Mucosa of descending colon (tissue), 3 donors: ENCODE measurements at regions not wholly inside any gene's neighbourhood (a gene's known extent, or its start where the extent isn't known, plus 50 kb on each side); places are given as distances from the start of the nearest gene placed in this dataset.

ENCODE experiments used
- ATAC-seq: fragments of 200-7000 bp; cut with Tn5 transposase; one replicate; pipeline ENCODE4 v1.9.1; 2020; ENCODE audit warnings: mild to moderate bottlenecking, moderate library complexity
- DNase-seq, 3 donors: peaks; one replicate each; pipeline ENCODE4 v3.0.0-alpha.2; 2020
- H3K36me3 ChIP-seq: fragments of 200-600 bp; one replicate; pipeline ENCODE4 v1.8.0; 2021; ENCODE audit warnings: low read depth, mild to moderate bottlenecking
- H3K4me1 ChIP-seq: fragments of 200-600 bp; one replicate; pipeline ENCODE4 v1.8.0; 2021; ENCODE audit warnings: low read depth, mild to moderate bottlenecking
- H3K4me3 ChIP-seq: fragments of 200-600 bp; one replicate; pipeline ENCODE4 v1.8.0; 2021; ENCODE audit warnings: mild to moderate bottlenecking
- H3K9me3 ChIP-seq: fragments of 200-600 bp; one replicate; pipeline ENCODE4 v1.8.0; 2021; ENCODE audit warnings: mild to moderate bottlenecking
- intact Hi-C, 2 donors: fragments of 100-400 bp; cut with DNase I in 1 of 2; cut with micrococcal nuclease in 1 of 2; formaldehyde crosslinking; loops; one replicate each; pipeline versions ENCODE4 v1.11.0 to v1.11.1; 2022; cut with DNase I, micrococcal nuclease
- TF ChIP-seq, protein P1 (sequence below): fragments of 200-600 bp; IDR thresholded peaks from one replicate; pipeline ENCODE4 v1.8.0; 2022; ENCODE audit warnings: antibody characterized with exemption, mild to moderate bottlenecking
- donor health status: DM: no; HTN: no; CAD: no; lungs with moderate emphysema.
- donor health status: DM: no; HTN: no; CAD: no.
- donor health status: DM: no; HTN: yes; CAD: no.

DNA sequence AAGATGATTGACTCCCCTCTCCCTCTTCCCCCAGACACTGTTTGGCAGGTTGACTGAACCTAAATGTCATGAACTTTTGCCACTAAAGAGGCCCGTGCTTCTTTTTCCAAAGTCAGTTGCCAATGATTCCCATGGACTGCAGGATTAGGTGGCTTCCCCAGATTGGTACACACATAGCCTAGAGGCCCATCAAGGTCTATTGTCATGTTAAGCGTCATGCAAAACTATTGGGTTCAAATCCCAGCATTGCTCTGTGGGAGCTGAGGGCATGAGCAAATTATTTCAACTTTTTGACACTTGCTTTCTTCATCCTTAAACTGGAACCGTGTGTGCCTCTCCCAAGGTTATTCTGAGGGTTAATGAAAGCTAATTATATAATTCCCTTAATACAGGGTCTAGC, 430.2 kb upstream of the TBX3 start:
- ATAC-seq = no peak

GRCh38 chr12:115109863-115110262, 425.9 kb upstream of the TBX3 start:
- DNase-seq (no peak), ATAC-seq (no peak)
- intact Hi-C loops = no loop called here
- TF ChIP-seq, protein P1, sequence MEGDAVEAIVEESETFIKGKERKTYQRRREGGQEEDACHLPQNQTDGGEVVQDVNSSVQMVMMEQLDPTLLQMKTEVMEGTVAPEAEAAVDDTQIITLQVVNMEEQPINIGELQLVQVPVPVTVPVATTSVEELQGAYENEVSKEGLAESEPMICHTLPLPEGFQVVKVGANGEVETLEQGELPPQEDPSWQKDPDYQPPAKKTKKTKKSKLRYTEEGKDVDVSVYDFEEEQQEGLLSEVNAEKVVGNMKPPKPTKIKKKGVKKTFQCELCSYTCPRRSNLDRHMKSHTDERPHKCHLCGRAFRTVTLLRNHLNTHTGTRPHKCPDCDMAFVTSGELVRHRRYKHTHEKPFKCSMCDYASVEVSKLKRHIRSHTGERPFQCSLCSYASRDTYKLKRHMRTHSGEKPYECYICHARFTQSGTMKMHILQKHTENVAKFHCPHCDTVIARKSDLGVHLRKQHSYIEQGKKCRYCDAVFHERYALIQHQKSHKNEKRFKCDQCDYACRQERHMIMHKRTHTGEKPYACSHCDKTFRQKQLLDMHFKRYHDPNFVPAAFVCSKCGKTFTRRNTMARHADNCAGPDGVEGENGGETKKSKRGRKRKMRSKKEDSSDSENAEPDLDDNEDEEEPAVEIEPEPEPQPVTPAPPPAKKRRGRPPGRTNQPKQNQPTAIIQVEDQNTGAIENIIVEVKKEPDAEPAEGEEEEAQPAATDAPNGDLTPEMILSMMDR = no peak
- Histone ChIP-seq H3K4me1 (no peaks in the 10 kb centered on the region), H3K4me3 (no peak overlapping the region), H3K36me3 (no peaks in the 10 kb centered on the region), H3K9me3 (no peaks in the 10 kb centered on the region)

More for the DNA sequence above, 430.2 kb upstream of the TBX3 start:
- no peak for DNase-seq
- Histone ChIP-seq H3K36me3 (no peaks in the 10 kb centered on the region), H3K9me3 (no peaks in the 10 kb centered on the region), H3K4me3 (no peak overlapping the region), H3K4me1 (no peaks in the 10 kb centered on the region)
- intact Hi-C loops = no loop called here
- TF ChIP-seq, protein P1 = no peak

DNA sequence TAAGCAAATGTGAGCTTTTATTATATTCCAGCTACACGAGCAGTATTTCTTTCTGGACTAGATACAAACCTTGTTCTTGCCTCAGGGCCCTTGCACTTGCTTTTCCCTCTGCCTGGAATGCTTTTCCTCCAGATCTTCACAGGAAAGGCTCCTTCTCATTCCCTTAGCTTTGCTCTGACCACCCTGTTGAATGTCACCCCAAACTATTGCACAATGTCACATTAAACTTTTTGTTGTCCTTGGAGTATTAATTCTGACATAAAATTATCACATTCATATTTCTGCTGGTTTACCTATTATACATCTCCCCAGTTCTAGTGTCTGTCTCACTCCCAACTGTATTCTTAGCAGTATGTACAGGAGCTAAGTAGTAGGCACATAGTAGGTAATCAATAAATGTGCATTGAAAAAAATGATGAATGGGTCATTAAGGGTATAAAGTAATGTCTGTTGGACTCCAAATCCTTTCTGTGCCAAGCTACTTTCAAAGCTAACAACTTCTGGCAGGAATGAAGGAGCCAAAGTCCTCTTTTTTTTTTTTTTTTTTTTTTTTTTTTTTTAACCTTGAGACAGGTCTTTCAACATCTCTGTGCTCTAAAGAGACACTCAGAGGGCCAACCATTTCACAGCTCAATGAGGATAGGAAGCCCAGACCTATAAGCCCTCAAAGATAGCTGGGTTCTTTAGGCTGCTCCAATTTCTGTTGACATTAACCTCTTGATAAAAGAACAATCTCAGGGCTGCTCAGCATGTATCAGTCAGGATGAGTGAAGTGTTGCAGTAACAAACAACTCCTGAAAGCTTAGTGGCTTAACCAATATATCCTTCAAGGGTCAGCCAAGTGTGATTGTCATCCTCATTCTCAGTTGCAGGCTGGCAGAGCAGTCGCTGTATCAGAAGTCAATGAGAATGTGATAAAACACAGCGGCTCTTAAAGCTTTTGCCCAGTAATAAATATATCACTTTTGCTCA, 424.4 kb upstream of the TBX3 start:
- Histone ChIP-seq H3K36me3 (no peaks in the 10 kb centered on the region), H3K9me3 (no peaks in the 10 kb centered on the region), H3K4me3 (no peak overlapping the region), H3K4me1 (no peaks in the 10 kb centered on the region)
- ATAC-seq (no peak), DNase-seq (no peak)
- intact Hi-C loops = no loop called here
- TF ChIP-seq, protein P1 = no peak

DNA sequence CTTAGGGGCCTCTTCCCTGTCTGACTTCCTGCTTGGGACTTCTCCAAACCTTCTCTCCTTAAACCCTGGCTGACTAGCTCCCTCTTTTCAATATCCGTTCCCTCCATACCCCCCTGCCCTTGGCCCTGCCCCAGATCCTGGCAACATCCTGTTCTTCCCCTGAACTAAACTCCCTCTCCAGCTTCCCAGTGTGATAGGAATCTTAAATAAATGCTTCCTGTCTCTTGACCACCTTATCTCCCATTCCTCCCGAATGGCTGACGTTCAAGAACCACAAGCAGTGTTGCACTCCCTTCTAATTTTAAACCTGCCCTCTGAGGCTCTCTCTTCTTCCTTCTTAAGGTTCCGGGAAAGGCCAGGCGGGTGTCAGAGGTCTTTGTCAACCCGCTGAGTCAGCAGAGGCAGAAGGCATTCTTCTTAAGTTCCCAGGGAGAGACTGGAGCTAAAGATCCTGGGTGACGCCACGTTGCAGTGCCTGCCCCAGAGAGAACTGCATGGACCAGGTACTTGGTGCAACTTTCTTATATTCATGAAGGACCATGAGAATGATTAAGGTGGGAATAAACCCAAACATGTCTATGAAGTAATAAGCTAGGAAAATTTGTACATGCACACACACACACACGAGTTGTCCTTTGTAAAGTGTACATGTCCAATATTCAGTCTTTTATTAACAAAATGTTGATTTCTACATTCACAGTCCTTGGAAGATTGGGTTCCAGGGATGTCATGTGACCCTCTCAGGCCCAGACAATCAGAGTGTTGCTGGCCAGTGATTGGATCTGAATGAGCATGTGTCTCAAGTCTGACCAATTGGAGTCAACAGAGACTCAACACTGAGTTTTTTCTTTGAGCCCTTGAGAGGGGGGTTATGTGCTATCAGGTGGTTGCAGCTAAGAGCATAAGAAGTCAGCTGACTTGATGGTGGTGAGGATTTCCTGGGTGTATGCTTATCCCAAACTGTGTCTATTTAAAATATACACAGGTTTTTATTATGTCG, 420.2 kb upstream of the TBX3 start:
- ATAC-seq (no peak), DNase-seq (no peak)
- H3K4me1 ChIP-seq = no peaks in the 10 kb centered on the region
- intact Hi-C loops = no loop called here
- no peak overlapping the region for H3K4me3 ChIP-seq
- TF ChIP-seq, protein P1 = no peak
- H3K36me3 ChIP-seq = no peaks in the 10 kb centered on the region
- H3K9me3 ChIP-seq = no peaks in the 10 kb centered on the region

GRCh38 chr12:115102450-115102849, 418.5 kb upstream of the TBX3 start:
- ATAC-seq (no peak), DNase-seq (no peak)
- Histone ChIP-seq H3K4me1 (no peaks in the 10 kb centered on the region), H3K9me3 (no peaks in the 10 kb centered on the region), H3K4me3 (no peak overlapping the region), H3K36me3 (no peaks in the 10 kb centered on the region)
- TF ChIP-seq, protein P1 = no peak
- intact Hi-C loops = no loop called here
